ENCODE measurements at regions not wholly inside any gene's neighbourhood (a gene's known extent, or its start where the extent isn't known, plus 50 kb on each side); places are given as distances from the start of the nearest gene placed in this dataset.

GRCh38 chr9:88821033-88821745 is 170.1 kb upstream of the S1PR3 start:
- H2AFZ ChIP-seq (ENCODE audit: insufficient read depth, low read depth, low read length, poor library complexity, severe bottlenecking): no peak overlapping the region
- H3K27ac Mint-ChIP-seq: no peak overlapping the region
- H3K9me3 ChIP-seq (replicated peaks in 1 of 2; ENCODE audit: control insufficient read depth in 1 of 2, insufficient read depth in 1 of 2, low read length in 2 of 2): peaks cover 0 to 6% of the 10 kb centered on the region in 2 donors
- no peaks in the 10 kb centered on the region for H3K79me2 ChIP-seq (ENCODE audit: insufficient read depth, low read length)
- no peak overlapping the region for H3K27ac ChIP-seq (ENCODE audit: low read depth in 1 of 2, low read length in 2 of 2)
- peaks cover 10 to 11% of the 10 kb centered on the region in 2 donors for H3K4me1 ChIP-seq (ENCODE audit: control insufficient read depth in 1 of 2, insufficient read depth in 2 of 2, low read length in 2 of 2)
- peaks cover 12% of the 10 kb centered on the region for H3K4me1 Mint-ChIP-seq
- H3K4me3 Mint-ChIP-seq: no peak overlapping the region
- intact Hi-C loops (cut with micrococcal nuclease): no loop called here
- no peak for TF ChIP-seq CTCF (IDR thresholded peaks at IDR 0.05)
- no peak overlapping the region for H3K4me2 ChIP-seq (replicated peaks; ENCODE audit: extremely low read depth, low read length, poor library complexity, severe bottlenecking)
- WGBS (ENCODE audit: insufficient coverage): no CpG with 5 or more reads among the region's 2 CpGs
- H4K20me1 ChIP-seq (ENCODE audit: insufficient read depth, low read length): no peaks in the 10 kb centered on the region
- peaks cover 0 to 17% (median 5%) of the 10 kb centered on the region in 7 donors for H3K9me3 Mint-ChIP-seq
- DNase-seq: no peak
- no peaks in the 10 kb centered on the region for H3K36me3 ChIP-seq (replicated peaks in 1 of 2; ENCODE audit: control insufficient read depth in 1 of 2, insufficient read depth in 2 of 2, low read length in 2 of 2)
- H3K27me3 Mint-ChIP-seq (ENCODE audit: low read depth in 3 of 3): peaks cover 46 to 78% (median 67%) of the 10 kb centered on the region in 3 donors
- H3K27me3 ChIP-seq (ENCODE audit: control insufficient read depth in 2 of 2, insufficient read depth in 2 of 2, low read length in 2 of 2): peaks cover 35 to 81% of the 10 kb centered on the region in 2 donors
- no peak overlapping the region for H3K4me3 ChIP-seq (replicated peaks in 1 of 3; ENCODE audit: low read depth in 2 of 3, low read length in 3 of 3)
- H3K9ac ChIP-seq (ENCODE audit: insufficient read depth, low read length, poor library complexity, severe bottlenecking): no peak overlapping the region
- H3K36me3 Mint-ChIP-seq: no peaks in the 10 kb centered on the region

- peaks cover 0 to 19% (median 7%) of the 10 kb centered on the region in 7 donors for H3K9me3 Mint-ChIP-seq
- peaks cover 51 to 79% (median 68%) of the 10 kb centered on the region in 3 donors for H3K27me3 Mint-ChIP-seq (ENCODE audit: low read depth in 3 of 3)
- H3K36me3 Mint-ChIP-seq: no peaks in the 10 kb centered on the region
These were observed 169.5 kb upstream of the S1PR3 start for GRCh38 chr9:88821746-88822106.

More at GRCh38 chr9:88821746-88822106, 169.5 kb upstream of the S1PR3 start:
- Histone ChIP-seq H3K27me3 (ENCODE audit: control insufficient read depth in 2 of 2, insufficient read depth in 2 of 2, low read length in 2 of 2) (peaks cover 40 to 81% of the 10 kb centered on the region in 2 donors), H3K79me2 (ENCODE audit: insufficient read depth, low read length) (no peaks in the 10 kb centered on the region), H3K4me3 (replicated peaks in 1 of 3; ENCODE audit: low read depth in 2 of 3, low read length in 3 of 3) (no peak overlapping the region), H3K27ac (ENCODE audit: low read depth in 1 of 2, low read length in 2 of 2) (no peak overlapping the region), H3K4me1 (ENCODE audit: control insufficient read depth in 1 of 2, insufficient read depth in 2 of 2, low read length in 2 of 2) (peaks cover 10 to 11% of the 10 kb centered on the region in 2 donors), H2AFZ (ENCODE audit: insufficient read depth, low read depth, low read length, poor library complexity, severe bottlenecking) (no peak overlapping the region), H3K36me3 (replicated peaks in 1 of 2; ENCODE audit: control insufficient read depth in 1 of 2, insufficient read depth in 2 of 2, low read length in 2 of 2) (no peaks in the 10 kb centered on the region), H3K9ac (ENCODE audit: insufficient read depth, low read length, poor library complexity, severe bottlenecking) (no peak overlapping the region), H3K4me2 (replicated peaks; ENCODE audit: extremely low read depth, low read length, poor library complexity, severe bottlenecking) (no peak overlapping the region), H4K20me1 (ENCODE audit: insufficient read depth, low read length) (no peaks in the 10 kb centered on the region), H3K9me3 (replicated peaks in 1 of 2; ENCODE audit: control insufficient read depth in 1 of 2, insufficient read depth in 1 of 2, low read length in 2 of 2) (peaks cover 0 to 6% of the 10 kb centered on the region in 2 donors)
- WGBS (ENCODE audit: insufficient coverage): 78% methylated on average over 1 of the region's 1 CpG
- no peak for DNase-seq
- peaks cover 12% of the 10 kb centered on the region for H3K4me1 Mint-ChIP-seq
- H3K4me3 Mint-ChIP-seq: no peak overlapping the region
- H3K27ac Mint-ChIP-seq: no peak overlapping the region
- TF ChIP-seq CTCF (IDR thresholded peaks at IDR 0.05): no peak
- intact Hi-C loops (cut with micrococcal nuclease): no loop called here

Data from CD14-positive monocyte (primary cell).